PC-9 (cell line): ENCODE measurements at regions not wholly inside any gene's neighbourhood (a gene's known extent, or its start where the extent isn't known, plus 50 kb on each side); places are given as distances from the start of the nearest gene placed in this dataset.

ENCODE experiments used
- EZH2 ChIP-seq: fragments of 200-600 bp; sonication (generic); IDR thresholded peaks from 2 replicates; pipeline ENCODE4 v1.8.0; 2017; ENCODE audit warnings: antibody characterized with exemption, low read depth
- TF ChIP-seq, protein P1 (sequence below): fragments of 200-600 bp; sonication (generic); conservative IDR thresholded peaks from 2 replicates; pipeline ENCODE4 v1.6.1; 2017; ENCODE audit warnings: mixed run types, antibody characterized with exemption, mild to moderate bottlenecking, moderate library complexity

DNA sequence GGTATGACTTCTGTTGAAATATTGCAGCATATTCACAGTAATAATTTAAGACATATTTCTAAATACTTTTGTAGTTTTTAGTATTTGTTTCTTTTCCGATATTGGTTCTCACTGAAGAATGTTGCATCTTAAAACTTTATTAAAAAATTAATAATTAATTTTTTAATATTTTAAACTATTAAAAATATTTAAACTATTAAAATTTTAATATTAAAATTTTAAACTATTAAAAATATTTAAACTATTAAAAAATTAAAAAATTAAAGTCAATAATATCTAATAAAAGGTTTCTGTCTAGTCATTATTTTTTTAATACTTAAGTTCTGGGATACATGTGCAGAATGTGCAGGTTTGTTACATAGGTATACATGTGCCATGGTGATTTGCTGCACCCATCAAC, 149.3 kb upstream of the CCNH start:
- TF ChIP-seq, protein P1, sequence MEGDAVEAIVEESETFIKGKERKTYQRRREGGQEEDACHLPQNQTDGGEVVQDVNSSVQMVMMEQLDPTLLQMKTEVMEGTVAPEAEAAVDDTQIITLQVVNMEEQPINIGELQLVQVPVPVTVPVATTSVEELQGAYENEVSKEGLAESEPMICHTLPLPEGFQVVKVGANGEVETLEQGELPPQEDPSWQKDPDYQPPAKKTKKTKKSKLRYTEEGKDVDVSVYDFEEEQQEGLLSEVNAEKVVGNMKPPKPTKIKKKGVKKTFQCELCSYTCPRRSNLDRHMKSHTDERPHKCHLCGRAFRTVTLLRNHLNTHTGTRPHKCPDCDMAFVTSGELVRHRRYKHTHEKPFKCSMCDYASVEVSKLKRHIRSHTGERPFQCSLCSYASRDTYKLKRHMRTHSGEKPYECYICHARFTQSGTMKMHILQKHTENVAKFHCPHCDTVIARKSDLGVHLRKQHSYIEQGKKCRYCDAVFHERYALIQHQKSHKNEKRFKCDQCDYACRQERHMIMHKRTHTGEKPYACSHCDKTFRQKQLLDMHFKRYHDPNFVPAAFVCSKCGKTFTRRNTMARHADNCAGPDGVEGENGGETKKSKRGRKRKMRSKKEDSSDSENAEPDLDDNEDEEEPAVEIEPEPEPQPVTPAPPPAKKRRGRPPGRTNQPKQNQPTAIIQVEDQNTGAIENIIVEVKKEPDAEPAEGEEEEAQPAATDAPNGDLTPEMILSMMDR = no peak
- TF ChIP-seq EZH2 = no peak
